Subcutaneous abdominal adipose tissue (tissue), 5 donors: ENCODE measurements at regions not wholly inside any gene's neighbourhood (a gene's known extent, or its start where the extent isn't known, plus 50 kb on each side); places are given as distances from the start of the nearest gene placed in this dataset.
A peak's percentile ranks its signal among the peaks of the same experiment; 100 is the strongest.

Source experiments
- H3K27ac ChIP-seq: one replicate; pipeline ENCODE4 v1.7.0; 2013; ENCODE audit warnings: low read depth, mild to moderate bottlenecking, inconsistent platforms, low read length, moderate library complexity
- H3K27me3 ChIP-seq, 5 donors: one replicate each; pipeline ENCODE4 v1.7.0; 2013; ENCODE audit warnings: low read length in 5 of 5, inconsistent platforms in 1 of 5; ENCODE audit not compliant: control insufficient read depth in 5 of 5, insufficient read depth in 4 of 5
- H3K36me3 ChIP-seq, 5 donors: one replicate each; pipeline ENCODE4 v1.7.0; 2013; ENCODE audit warnings: low read length in 5 of 5; ENCODE audit not compliant: control insufficient read depth in 5 of 5, insufficient read depth in 5 of 5
- H3K4me1 ChIP-seq, 5 donors: one replicate each; pipeline ENCODE4 v1.7.0; 2013; ENCODE audit warnings: low read length in 5 of 5, mild to moderate bottlenecking in 3 of 5, moderate library complexity in 1 of 5; ENCODE audit not compliant: control insufficient read depth in 5 of 5, insufficient read depth in 5 of 5
- H3K4me3 ChIP-seq, 5 donors: one replicate each; pipeline ENCODE4 v1.7.0; 2013; ENCODE audit warnings: low read length in 5 of 5, low read depth in 1 of 5
- H3K9ac ChIP-seq, 5 donors: one replicate each; pipeline ENCODE4 v1.7.0; 2013; ENCODE audit warnings: low read length in 5 of 5, mild to moderate bottlenecking in 4 of 5, moderate library complexity in 3 of 5
- H3K9me3 ChIP-seq, 5 donors: one replicate each; pipeline ENCODE4 v1.7.0; 2013; ENCODE audit warnings: low read length in 5 of 5; ENCODE audit not compliant: control insufficient read depth in 5 of 5
- donor health status: healthy.
- donor health status: healthy.
- donor health status: healthy.
- donor health status: healthy.
- donor health status: healthy.

- Histone ChIP-seq H3K27me3 (no peaks in the 10 kb centered on the region), H3K9ac (no peak overlapping the region), H3K4me3 (no peak overlapping the region), H3K9me3 (no peaks in the 10 kb centered on the region), H3K4me1 (peaks cover 0 to 4% (median 0%) of the 10 kb centered on the region in 5 donors), H3K36me3 (no peaks in the 10 kb centered on the region), H3K27ac (no peak overlapping the region)
Measured at GRCh38 chr4:123606946-123607542, 210.4 kb downstream of the SPRY1 start.

- Histone ChIP-seq H3K36me3 (no peaks in the 10 kb centered on the region), H3K4me1 (no peaks in the 10 kb centered on the region), H3K9me3 (no peaks in the 10 kb centered on the region), H3K27ac (no peak overlapping the region), H3K4me3 (no peak overlapping the region), H3K27me3 (no peaks in the 10 kb centered on the region), H3K9ac (no peak overlapping the region)
Measured at GRCh38 chr4:123609829-123610228, 213.2 kb downstream of the SPRY1 start.

- Histone ChIP-seq H3K9me3 (no peaks in the 10 kb centered on the region), H3K27ac (no peak overlapping the region), H3K4me1 (peaks cover 6 to 25% (median 17%) of the 10 kb centered on the region in 5 donors), H3K4me3 (no peak overlapping the region), H3K9ac (no peak overlapping the region), H3K36me3 (no peaks in the 10 kb centered on the region), H3K27me3 (no peaks in the 10 kb centered on the region)
Measured at GRCh38 chr4:123613586-123614344, 217.2 kb downstream of the SPRY1 start.

GRCh38 chr4:123615901-123616300 lies 219.3 kb downstream of the SPRY1 start:
- H3K4me1 ChIP-seq: peaks cover 6 to 34% (median 17%) of the 10 kb centered on the region in 5 donors
- H3K36me3 ChIP-seq: no peaks in the 10 kb centered on the region
- H3K9me3 ChIP-seq: no peaks in the 10 kb centered on the region
- no peak overlapping the region for H3K4me3 ChIP-seq
- H3K9ac ChIP-seq: no peak overlapping the region
- H3K27ac ChIP-seq: peak overlapping the region; percentile 26
- H3K27me3 ChIP-seq: no peaks in the 10 kb centered on the region

- Histone ChIP-seq H3K9me3 (no peaks in the 10 kb centered on the region), H3K27ac (peak overlapping the region; percentile 38), H3K9ac (no peak overlapping the region), H3K4me3 (no peak overlapping the region), H3K4me1 (peaks cover 6 to 44% (median 23%) of the 10 kb centered on the region in 5 donors), H3K27me3 (no peaks in the 10 kb centered on the region), H3K36me3 (no peaks in the 10 kb centered on the region)
Measured at GRCh38 chr4:123616951-123617461, 220.4 kb downstream of the SPRY1 start.

GRCh38 chr4:123617791-123618190 lies 221.2 kb downstream of the SPRY1 start:
- Histone ChIP-seq H3K36me3 (no peaks in the 10 kb centered on the region), H3K27ac (peak overlapping the region; percentile 38), H3K4me3 (no peak overlapping the region), H3K27me3 (no peaks in the 10 kb centered on the region), H3K9me3 (no peaks in the 10 kb centered on the region), H3K4me1 (peaks cover 6 to 44% (median 23%) of the 10 kb centered on the region in 5 donors), H3K9ac (no peak overlapping the region)

- no peak overlapping the region for H3K4me3 ChIP-seq
- no peaks in the 10 kb centered on the region for H3K9me3 ChIP-seq
- H3K27ac ChIP-seq: peak overlapping the region; percentile 38
- H3K27me3 ChIP-seq: no peaks in the 10 kb centered on the region
- H3K9ac ChIP-seq: no peak overlapping the region
- H3K36me3 ChIP-seq: no peaks in the 10 kb centered on the region
- H3K4me1 ChIP-seq: peaks cover 6 to 44% (median 23%) of the 10 kb centered on the region in 5 donors
Measured at GRCh38 chr4:123618606-123619005, 222.0 kb downstream of the SPRY1 start.

GRCh38 chr4:123619326-123619725 lies 222.7 kb downstream of the SPRY1 start:
- Histone ChIP-seq H3K4me1 (peaks cover 6 to 44% (median 23%) of the 10 kb centered on the region in 5 donors), H3K9me3 (no peaks in the 10 kb centered on the region), H3K27ac (no peak overlapping the region), H3K27me3 (no peaks in the 10 kb centered on the region), H3K36me3 (no peaks in the 10 kb centered on the region), H3K9ac (no peak overlapping the region), H3K4me3 (no peak overlapping the region)

- H3K4me1 ChIP-seq: peaks cover 6 to 44% (median 23%) of the 10 kb centered on the region in 5 donors
- H3K27me3 ChIP-seq: no peaks in the 10 kb centered on the region
- no peak overlapping the region for H3K9ac ChIP-seq
- H3K36me3 ChIP-seq: no peaks in the 10 kb centered on the region
- H3K9me3 ChIP-seq: no peaks in the 10 kb centered on the region
- H3K4me3 ChIP-seq: no peak overlapping the region
- H3K27ac ChIP-seq: no peak overlapping the region
Measured at GRCh38 chr4:123619895-123620294, 223.3 kb downstream of the SPRY1 start.

GRCh38 chr4:123621072-123621705 lies 224.6 kb downstream of the SPRY1 start:
- H3K9ac ChIP-seq: peak overlapping the region in 1 of 5 donors; percentile 13
- peaks cover 6 to 42% (median 23%) of the 10 kb centered on the region in 5 donors for H3K4me1 ChIP-seq
- H3K9me3 ChIP-seq: no peaks in the 10 kb centered on the region
- H3K36me3 ChIP-seq: no peaks in the 10 kb centered on the region
- no peaks in the 10 kb centered on the region for H3K27me3 ChIP-seq
- H3K27ac ChIP-seq: peak overlapping the region; percentile 7
- H3K4me3 ChIP-seq: no peak overlapping the region
